ENCODE measurements at regions not wholly inside any gene's neighbourhood (a gene's known extent, or its start where the extent isn't known, plus 50 kb on each side); places are given as distances from the start of the nearest gene placed in this dataset.

- Mint-ChIP-seq H3K4me3 (ENCODE audit: unreplicated experiment) (no peak overlapping the region), H3K27ac (ENCODE audit: unreplicated experiment) (no peak overlapping the region), H3K4me1 (ENCODE audit: low read depth) (no peaks in the 10 kb centered on the region), H3K9me3 (ENCODE audit: low read depth) (peaks cover 3% of the 10 kb centered on the region), H3K27me3 (ENCODE audit: low read depth) (peaks cover 8% of the 10 kb centered on the region), H3K36me3 (ENCODE audit: low read depth) (no peaks in the 10 kb centered on the region)
- no peak for DNase-seq (ENCODE audit: low spot score)
- no peak for TF ChIP-seq CTCF (IDR thresholded peaks at IDR 0.05)
Observed at GRCh38 chr2:3066831-3067230, 310.8 kb downstream of the EIPR1 start.

- TF ChIP-seq CTCF (IDR thresholded peaks at IDR 0.05) = no peak
- Mint-ChIP-seq H3K4me3 (ENCODE audit: unreplicated experiment) (no peak overlapping the region), H3K36me3 (ENCODE audit: low read depth) (no peaks in the 10 kb centered on the region), H3K27me3 (ENCODE audit: low read depth) (peaks cover 8% of the 10 kb centered on the region), H3K27ac (ENCODE audit: unreplicated experiment) (no peak overlapping the region), H3K4me1 (ENCODE audit: low read depth) (no peaks in the 10 kb centered on the region), H3K9me3 (ENCODE audit: low read depth) (peaks cover 3% of the 10 kb centered on the region)
- DNase-seq (ENCODE audit: low spot score) = no peak
Observed at GRCh38 chr2:3065928-3066327, 311.7 kb downstream of the EIPR1 start.

DNA sequence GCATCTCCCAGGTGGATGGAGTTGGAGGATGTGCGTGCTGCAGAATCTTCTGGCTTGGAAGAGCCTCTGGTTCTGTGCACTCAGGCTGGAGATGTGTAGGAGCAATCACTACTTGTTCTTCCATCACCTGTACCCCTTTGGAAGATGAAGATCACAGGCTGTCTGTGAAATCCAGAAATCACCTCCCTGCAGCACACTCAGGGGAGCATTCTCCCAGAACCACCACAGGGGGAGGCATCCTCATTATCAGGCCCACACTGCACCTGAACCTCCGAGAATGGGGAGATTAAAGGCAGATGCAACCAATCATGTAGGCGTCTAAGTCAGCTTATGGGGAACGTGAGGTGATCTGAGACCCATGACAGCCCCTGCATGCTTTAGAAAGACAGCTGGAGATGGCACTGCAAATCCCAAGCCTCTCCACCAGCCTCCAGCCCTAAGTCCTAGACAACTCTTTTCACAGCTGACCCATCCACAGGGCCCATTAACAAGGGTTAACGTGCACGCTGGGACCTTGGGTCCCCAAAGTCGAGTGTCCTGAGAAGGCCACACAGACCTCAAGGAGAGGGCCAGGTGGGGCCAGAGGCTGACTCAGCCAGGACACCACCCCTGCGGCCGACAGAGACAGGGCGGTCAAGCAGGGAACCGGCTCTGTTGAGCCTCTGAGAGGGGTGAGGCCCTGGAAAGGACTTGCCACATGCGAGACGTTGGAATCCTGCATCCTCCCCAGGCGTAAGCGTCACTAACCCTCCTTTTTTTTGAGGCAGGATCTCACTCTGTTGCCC lies 314.9 kb downstream of the EIPR1 start:
- Mint-ChIP-seq H3K4me3 (ENCODE audit: unreplicated experiment) (no peak overlapping the region), H3K36me3 (ENCODE audit: low read depth) (no peaks in the 10 kb centered on the region), H3K4me1 (ENCODE audit: low read depth) (no peaks in the 10 kb centered on the region), H3K27me3 (ENCODE audit: low read depth) (peaks cover 2% of the 10 kb centered on the region), H3K27ac (ENCODE audit: unreplicated experiment) (no peak overlapping the region), H3K9me3 (ENCODE audit: low read depth) (no peaks in the 10 kb centered on the region)
- TF ChIP-seq CTCF (IDR thresholded peaks at IDR 0.05) = no peak
- no peak for DNase-seq (ENCODE audit: low spot score)

DNA sequence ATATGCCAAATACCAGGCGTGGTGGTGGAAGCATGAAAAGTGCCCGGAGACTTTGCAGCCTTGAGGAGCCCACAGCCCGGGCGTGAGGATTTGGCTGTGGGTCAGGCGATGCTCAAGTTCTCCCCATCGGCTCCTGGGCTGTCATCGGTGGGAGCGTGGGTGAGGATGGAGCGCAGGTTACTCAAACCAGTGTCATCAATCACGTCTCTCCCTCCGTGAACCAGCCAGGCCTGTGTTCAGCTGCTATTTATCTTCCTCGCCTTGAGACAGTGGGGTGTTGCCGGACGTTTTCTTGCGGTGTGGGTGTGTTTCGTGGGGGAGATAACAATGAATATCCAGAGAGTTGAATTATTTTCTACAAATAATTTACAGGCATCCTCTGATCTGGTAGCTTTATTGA lies 317.6 kb downstream of the EIPR1 start:
- DNase-seq (ENCODE audit: low spot score) = no peak
- H3K27me3 Mint-ChIP-seq (ENCODE audit: low read depth) = no peaks in the 10 kb centered on the region
- no peaks in the 10 kb centered on the region for H3K4me1 Mint-ChIP-seq (ENCODE audit: low read depth)
- H3K4me3 Mint-ChIP-seq (ENCODE audit: unreplicated experiment) = no peak overlapping the region
- H3K36me3 Mint-ChIP-seq (ENCODE audit: low read depth) = no peaks in the 10 kb centered on the region
- no peak overlapping the region for H3K27ac Mint-ChIP-seq (ENCODE audit: unreplicated experiment)
- H3K9me3 Mint-ChIP-seq (ENCODE audit: low read depth) = peaks cover 8% of the 10 kb centered on the region
- TF ChIP-seq CTCF (IDR thresholded peaks at IDR 0.05) = no peak

GRCh38 chr2:3059141-3059925 lies 318.3 kb downstream of the EIPR1 start:
- no peaks in the 10 kb centered on the region for H3K27me3 Mint-ChIP-seq (ENCODE audit: low read depth)

More at GRCh38 chr2:3059141-3059925, 318.3 kb downstream of the EIPR1 start:
- no peaks in the 10 kb centered on the region for H3K4me1 Mint-ChIP-seq (ENCODE audit: low read depth)
- H3K4me3 Mint-ChIP-seq (ENCODE audit: unreplicated experiment) = no peak overlapping the region
- no peak for DNase-seq (ENCODE audit: low spot score)
- no peak overlapping the region for H3K27ac Mint-ChIP-seq (ENCODE audit: unreplicated experiment)
- H3K36me3 Mint-ChIP-seq (ENCODE audit: low read depth) = no peaks in the 10 kb centered on the region
- no peak for TF ChIP-seq CTCF (IDR thresholded peaks at IDR 0.05)
- H3K9me3 Mint-ChIP-seq (ENCODE audit: low read depth) = peaks cover 8% of the 10 kb centered on the region

Measured in chondrocyte (in vitro differentiated cells).